Ramos (cell line): ENCODE measurements at regions not wholly inside any gene's neighbourhood (a gene's known extent, or its start where the extent isn't known, plus 50 kb on each side); places are given as distances from the start of the nearest gene placed in this dataset.

Experiments
- in situ Hi-C: fragments of 300-500 bp; cut with MboI; formaldehyde crosslinking; loops from one replicate; pipeline ENCODE4 v1.14.3; 2022; ENCODE audit warnings: low sequenced_read_pairs; ENCODE audit not compliant: unreplicated experiment

DNA sequence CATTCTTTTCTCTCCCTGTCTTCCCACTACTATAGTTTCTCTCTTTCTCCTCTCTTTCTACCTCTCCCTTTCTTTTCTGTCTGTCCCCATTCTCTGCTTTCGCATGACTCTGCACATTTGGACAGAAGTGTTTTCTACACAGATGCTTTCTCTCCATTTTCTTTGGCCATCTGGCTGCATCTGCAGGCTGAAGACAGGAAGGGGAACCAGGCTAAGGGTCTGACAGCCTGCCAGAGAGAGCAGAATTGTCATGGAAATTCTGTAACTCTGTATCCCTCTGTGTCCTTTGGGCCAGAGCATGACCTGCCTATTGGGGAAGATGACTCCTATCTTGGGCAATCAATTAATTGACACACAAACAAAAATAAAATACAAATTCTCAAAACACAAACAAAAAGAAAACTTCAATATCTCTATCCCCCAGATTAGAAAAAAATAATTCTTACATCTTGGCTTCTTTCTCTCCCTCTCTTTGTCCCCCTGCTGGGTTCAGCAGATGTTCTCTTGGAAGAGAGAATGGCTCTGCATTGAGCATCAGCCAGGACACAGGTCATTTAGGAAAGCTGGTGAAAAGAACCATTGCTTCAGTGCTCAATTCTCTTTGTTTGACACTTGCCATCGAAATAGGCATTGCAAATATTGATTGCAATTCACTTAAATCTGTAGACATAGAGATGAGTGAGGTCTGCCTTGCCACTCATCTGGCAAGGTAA is 415.9 kb upstream of the KLF4 start:
- in situ Hi-C loops: no loop called here

GRCh38 chr9:107899961-107900330 is 410.4 kb upstream of the KLF4 start:
- in situ Hi-C loops: no loop called here

DNA sequence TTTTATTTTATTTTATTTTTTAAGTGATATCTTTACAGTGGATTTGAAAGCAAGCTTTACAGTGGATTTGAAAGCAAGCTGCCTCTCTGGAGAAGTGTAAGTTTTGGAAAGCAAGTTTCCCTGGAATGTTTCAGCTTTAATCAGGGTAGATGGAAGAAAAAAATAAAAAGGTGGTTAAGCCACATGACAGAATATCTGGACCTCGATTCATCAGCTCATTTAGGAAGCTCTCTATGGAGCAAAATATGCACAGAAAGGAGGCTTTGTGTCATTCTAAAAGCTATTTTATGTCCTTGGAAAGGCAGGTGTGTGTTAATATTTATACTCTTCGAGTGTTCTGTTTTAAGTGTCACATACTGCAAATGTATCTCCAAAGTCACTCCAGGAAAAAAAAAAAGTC is 409.2 kb upstream of the KLF4 start:
- in situ Hi-C loops: no loop called here

DNA sequence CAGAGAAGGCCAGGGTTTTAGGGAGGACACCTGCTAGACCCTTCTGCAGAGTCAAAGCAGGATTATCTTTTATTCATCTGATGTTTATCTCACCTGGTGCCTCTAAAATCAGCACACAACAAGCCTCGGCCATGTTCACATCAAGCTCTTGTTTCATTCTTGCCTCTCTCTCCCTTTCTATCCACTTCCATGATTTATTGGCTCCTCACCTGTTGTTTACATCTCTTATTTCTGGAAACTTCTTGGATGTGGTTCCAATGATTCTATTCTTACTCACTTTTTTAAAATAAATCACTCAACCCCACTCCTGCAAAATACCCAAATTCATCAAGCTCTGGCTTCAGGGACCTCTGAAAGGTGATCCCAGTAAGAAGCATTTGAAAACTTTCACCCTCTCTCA is 407.0 kb upstream of the KLF4 start:
- in situ Hi-C loops: no loop called here

DNA sequence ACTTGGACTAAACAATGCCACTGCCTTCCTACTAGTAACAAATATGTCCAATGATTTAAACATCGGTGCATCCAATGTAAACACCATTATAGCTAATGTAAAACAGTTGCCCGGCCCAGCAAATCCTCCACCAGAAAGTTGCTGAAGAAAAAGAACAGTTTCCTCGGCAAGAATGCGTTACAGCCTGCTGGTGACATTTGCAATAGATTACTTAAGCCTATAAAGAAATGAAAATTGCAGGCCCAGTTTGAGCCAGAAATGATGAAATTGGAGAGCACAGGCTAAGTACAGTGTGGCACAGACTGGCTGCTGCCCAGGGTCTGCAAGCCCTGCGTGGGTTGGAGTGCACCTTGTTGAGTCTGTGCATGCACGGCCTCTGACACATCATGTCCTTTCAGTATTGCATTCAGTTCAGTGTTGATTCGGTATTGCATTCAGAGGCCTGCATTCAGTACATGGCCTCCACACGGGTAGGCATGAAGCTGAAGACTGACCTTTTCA is 406.0 kb upstream of the KLF4 start:
- in situ Hi-C loops: no loop called here

DNA sequence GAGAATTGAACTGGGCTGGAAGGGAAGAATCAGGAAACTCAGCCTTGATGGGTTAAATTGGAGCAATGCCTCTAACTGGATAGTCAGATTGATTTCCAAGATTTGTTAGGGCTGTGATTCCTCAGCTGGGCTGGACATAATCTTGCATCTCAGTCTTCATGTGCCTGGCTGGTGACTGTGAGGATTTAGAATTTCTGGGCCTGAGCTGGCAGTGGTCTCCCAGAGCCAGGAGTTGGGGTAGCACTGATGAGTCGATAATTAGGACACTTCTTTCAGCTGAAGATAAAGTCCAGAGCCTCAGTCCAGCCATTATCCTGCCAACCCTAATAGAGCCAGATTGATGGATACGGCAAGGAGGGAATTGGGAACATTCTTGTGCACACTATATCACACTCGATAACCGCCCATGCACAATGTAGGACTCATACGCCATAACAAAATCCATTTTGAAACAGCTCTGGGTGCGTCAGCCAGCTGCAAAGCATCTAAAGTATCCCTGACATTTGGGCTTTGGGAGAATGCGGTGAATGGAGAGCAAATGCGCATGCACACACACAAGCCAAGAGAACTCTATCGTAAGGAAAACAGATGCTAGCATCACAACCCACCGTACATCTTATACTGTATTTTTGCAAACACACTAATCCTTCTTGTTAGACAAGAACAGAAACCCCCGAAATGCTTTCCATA is 405.1 kb upstream of the KLF4 start:
- in situ Hi-C loops: no loop called here

- in situ Hi-C loops: no loop called here
These were observed 401.4 kb upstream of the KLF4 start for GRCh38 chr9:107890921-107891465.

GRCh38 chr9:107888773-107889227 is 399.2 kb upstream of the KLF4 start:
- in situ Hi-C loops: no loop called here

GRCh38 chr9:107886826-107887225 is 397.3 kb upstream of the KLF4 start:
- in situ Hi-C loops: no loop called here

GRCh38 chr9:107883496-107884124 is 394.0 kb upstream of the KLF4 start:
- in situ Hi-C loops: no loop called here

DNA sequence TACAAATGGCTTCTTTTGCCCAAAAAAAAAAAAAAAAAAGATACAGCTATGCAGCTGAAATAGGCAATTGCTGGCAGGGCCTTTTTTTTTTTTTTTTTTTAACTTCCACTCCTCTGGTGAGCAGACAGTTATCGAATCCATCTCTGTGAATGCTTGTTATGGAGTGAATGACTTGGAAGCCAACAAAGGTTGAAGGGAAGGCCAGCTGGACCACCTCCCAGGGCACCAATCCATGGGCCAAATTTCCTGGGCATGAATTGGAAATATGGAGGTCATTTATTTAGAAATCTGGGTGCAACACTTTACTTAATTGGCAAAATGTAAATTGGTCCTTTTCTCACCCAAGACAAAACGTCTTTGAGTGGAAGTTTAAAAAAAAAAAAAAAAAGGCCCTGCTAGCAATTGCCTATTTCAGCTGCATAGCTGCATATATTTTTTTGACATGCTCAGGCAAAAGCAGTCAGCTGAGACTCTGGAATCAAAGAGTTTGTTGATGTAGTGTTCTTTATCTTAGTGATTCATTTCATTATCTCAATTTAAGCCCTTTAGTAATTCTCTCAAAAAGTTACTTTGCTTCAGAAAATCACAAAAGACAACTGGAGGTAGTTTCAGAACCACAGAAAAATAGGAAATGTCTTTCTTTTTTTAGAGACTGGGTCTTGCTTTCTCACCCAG is 392.2 kb upstream of the KLF4 start:
- in situ Hi-C loops: no loop called here

DNA sequence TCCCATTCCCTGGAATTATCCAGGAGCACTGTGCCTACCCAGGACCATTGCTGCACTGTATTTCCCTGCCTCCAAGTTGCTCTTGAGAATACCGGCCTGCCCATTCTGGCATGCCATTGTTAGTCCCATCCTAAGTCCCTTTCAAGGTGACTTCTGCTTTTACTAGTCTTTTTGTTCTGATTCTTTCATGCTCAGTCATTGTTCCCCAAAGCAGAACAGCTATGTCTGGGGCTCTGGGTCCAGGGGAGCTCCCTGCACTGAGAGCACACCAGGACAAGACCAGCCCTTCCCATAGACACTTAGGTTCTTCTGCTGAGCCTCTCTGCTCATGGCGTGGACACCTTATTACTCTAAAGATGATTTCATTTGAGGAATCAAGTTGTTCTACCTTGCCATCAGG is 388.9 kb upstream of the KLF4 start:
- in situ Hi-C loops: no loop called here

GRCh38 chr9:107875571-107875980 is 386.0 kb upstream of the KLF4 start:
- in situ Hi-C loops: no loop called here

GRCh38 chr9:107874591-107875369 is 385.2 kb upstream of the KLF4 start:
- in situ Hi-C loops: no loop called here

- in situ Hi-C loops: no loop called here
These were observed 384.6 kb upstream of the KLF4 start for GRCh38 chr9:107874137-107874536.

DNA sequence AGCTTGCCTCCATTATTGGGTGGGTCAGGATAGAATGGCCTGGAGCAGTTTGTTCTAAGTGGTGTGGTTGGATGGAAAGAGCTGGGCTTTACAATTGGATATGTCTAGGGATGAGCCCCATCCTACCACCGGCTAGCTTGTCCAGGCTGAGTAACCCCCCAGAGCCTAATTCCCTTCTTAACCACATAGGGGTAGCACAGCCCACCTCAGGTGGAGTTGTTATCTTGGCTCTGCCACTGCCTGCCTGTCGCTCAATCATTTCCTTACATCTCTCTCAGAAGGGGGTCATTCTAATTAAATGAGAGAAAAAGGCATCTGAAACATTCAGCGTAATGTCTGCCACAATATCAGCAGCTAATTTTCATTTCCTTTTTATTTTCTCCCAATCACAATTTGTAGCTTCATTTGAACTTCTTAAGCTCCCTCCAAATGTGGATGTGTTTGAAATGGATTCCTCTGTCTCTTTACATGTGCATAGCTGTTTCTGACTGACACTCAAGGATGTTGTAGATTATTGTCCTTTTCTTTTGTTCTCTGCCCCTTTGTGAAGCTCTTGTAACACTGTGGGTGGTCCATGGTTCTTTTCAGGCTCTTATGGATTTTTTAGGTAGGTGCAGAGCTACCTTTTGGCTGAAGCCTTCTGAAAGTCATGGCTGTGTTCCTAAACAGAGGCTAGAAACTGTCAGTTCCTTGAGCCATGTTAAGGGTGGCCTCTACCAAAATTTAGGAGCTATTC is 383.1 kb upstream of the KLF4 start:
- in situ Hi-C loops: no loop called here

DNA sequence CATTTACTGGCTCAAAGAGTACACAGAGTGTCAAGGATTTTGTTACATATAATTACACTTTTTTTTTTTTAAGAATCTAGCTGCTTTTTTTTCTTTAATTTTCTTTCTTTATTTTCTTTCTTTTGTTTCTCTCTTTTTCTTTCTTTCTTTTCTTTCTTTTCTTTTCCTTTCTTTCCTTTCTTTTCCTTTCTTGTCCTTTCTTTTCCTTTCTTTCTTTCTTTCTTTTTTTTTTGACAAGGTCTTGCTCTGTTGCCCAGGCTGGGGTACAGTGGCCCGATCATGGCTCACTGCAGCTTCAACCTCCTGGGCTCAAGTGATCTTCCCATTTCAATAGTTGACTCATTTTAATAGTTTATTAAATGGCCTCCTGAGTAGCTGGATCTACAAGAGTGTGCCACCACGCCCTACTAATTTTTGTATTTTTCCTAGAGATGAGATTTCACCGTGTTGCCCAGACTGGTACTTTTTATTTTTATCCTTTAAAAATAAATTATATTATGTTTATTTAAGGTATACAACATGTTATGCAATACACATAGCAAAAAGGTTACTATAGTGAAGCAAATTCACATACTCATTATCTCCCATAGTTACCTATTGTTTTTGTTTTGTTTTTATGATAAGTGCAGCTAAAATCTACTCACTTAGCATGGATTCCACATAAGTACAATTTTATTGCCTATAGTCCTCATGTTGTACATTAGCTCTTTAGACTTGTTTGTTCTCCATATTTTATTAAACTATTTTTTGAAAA is 381.5 kb upstream of the KLF4 start:
- in situ Hi-C loops: no loop called here

DNA sequence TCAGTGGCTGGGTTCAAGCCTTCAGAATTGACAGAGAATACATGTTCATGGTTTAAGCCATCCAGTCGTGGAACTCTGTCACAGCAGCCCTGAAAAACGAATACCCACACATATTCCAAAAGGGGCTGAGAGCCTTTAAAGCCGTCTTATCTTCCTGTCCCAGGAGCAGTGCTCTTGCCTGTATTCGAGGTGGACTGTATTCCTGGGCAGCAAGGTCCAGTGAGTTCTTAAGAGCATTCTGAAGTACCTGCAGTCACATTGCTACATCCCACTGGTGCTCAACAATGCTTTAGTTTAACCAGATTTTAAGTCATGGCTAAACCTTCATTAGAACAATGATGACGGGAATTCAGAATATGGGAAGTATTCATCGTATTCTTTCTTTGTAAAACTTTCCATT is 380.7 kb upstream of the KLF4 start:
- in situ Hi-C loops: no loop called here
